Type B pancreatic cell (in vitro differentiated cells): ENCODE measurements at regions not wholly inside any gene's neighbourhood (a gene's known extent, or its start where the extent isn't known, plus 50 kb on each side); places are given as distances from the start of the nearest gene placed in this dataset.

Experiments used
- DNase-seq: peaks from one replicate; pipeline ENCODE4 v3.0.0; 2021; ENCODE audit warnings: mixed read lengths; ENCODE audit not compliant: unreplicated experiment; ENCODE audit errors: extremely low spot score
- H3K27ac Mint-ChIP-seq: 2 replicates; pipeline ENCODE4 v1.8.0; 2021; ENCODE audit warnings: mild to moderate bottlenecking, mixed read lengths
- H3K27me3 Mint-ChIP-seq: 2 replicates; pipeline ENCODE4 v1.8.0; 2021; ENCODE audit warnings: mixed read lengths
- H3K36me3 Mint-ChIP-seq: 2 replicates; pipeline ENCODE4 v1.8.0; 2021; ENCODE audit warnings: mixed read lengths
- H3K4me1 Mint-ChIP-seq: one replicate; pipeline ENCODE4 v1.8.0; 2021; ENCODE audit warnings: mixed read lengths; ENCODE audit not compliant: unreplicated experiment
- H3K4me3 Mint-ChIP-seq: 2 replicates; pipeline ENCODE4 v1.8.0; 2021; ENCODE audit warnings: mild to moderate bottlenecking, mixed read lengths
- H3K9me3 Mint-ChIP-seq: 2 replicates; pipeline ENCODE4 v1.8.0; 2021; ENCODE audit warnings: mixed read lengths
- TF ChIP-seq, protein P1 (sequence below): fragments of 200-600 bp; sonication (generic); conservative IDR thresholded peaks from 2 replicates; pipeline ENCODE4 v1.5.0; 2021; ENCODE audit warnings: antibody characterized with exemption, mild to moderate bottlenecking

DNA sequence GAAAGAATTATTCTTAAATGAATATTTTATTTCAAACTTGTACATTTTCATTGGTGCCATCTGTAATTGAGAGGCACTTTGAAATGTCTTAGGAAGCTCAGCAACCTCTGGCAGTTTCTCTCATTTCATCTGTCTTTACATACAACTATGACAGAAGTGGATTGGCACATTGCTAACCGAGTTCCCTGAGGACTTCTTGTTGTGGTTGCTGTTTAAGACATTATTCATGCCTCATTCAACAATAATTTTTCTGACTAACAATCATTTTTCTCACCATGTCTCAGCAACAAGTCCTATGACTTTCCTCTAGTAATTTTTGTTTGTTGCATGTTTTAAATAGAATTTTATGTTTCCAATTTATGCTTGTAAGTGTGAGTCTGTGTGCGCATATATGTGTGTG is 284.0 kb upstream of the CWC22 start:
- H3K36me3 Mint-ChIP-seq: no peaks in the 10 kb centered on the region
- H3K9me3 Mint-ChIP-seq: no peaks in the 10 kb centered on the region
- no peaks in the 10 kb centered on the region for H3K4me1 Mint-ChIP-seq
- H3K27ac Mint-ChIP-seq: no peak overlapping the region
- DNase-seq: no peak
- no peak overlapping the region for H3K4me3 Mint-ChIP-seq
- no peaks in the 10 kb centered on the region for H3K27me3 Mint-ChIP-seq
- TF ChIP-seq, protein P1, sequence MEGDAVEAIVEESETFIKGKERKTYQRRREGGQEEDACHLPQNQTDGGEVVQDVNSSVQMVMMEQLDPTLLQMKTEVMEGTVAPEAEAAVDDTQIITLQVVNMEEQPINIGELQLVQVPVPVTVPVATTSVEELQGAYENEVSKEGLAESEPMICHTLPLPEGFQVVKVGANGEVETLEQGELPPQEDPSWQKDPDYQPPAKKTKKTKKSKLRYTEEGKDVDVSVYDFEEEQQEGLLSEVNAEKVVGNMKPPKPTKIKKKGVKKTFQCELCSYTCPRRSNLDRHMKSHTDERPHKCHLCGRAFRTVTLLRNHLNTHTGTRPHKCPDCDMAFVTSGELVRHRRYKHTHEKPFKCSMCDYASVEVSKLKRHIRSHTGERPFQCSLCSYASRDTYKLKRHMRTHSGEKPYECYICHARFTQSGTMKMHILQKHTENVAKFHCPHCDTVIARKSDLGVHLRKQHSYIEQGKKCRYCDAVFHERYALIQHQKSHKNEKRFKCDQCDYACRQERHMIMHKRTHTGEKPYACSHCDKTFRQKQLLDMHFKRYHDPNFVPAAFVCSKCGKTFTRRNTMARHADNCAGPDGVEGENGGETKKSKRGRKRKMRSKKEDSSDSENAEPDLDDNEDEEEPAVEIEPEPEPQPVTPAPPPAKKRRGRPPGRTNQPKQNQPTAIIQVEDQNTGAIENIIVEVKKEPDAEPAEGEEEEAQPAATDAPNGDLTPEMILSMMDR: no peak

DNA sequence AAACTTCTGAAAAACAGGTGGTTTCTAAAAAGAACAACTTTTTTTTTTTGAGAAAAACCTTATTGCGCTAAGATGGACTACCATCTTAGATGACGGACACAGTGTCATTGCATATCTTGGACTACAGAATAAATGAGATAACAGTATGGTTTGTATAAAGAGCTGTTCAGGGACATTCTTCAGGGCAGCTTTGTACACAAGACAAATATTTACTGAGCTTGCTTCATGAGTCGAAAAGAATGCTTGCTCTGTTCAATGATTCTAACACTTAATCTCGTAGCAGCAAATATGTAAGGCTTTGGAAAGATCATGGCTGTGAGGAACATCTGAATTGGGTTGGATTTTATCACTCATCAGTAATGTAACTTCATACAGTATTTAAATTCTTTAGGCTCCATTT is 282.5 kb upstream of the CWC22 start:
- Mint-ChIP-seq H3K9me3 (no peaks in the 10 kb centered on the region), H3K27me3 (no peaks in the 10 kb centered on the region), H3K4me1 (no peaks in the 10 kb centered on the region), H3K27ac (no peak overlapping the region), H3K4me3 (no peak overlapping the region), H3K36me3 (no peaks in the 10 kb centered on the region)
- TF ChIP-seq, protein P1: no peak
- DNase-seq: no peak

DNA sequence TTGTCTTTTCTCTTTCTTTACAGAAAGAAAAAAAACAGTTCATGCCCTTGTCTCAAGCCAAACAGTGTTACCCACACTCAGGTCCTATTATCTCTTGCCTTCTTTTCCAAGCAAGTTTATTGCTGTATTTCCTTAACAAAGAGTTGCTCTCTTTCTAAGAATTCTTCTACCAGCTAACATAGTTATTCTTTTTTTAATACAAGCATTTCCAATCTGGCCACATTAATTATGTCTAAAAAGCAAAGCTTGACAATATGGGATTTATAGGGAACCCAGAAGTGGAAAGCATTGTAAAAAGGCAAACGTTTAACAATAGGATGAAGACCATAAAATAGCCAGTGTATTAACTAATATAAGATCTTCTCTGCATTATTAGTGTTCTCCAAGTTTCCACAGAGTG is 272.5 kb upstream of the CWC22 start:
- Mint-ChIP-seq H3K27me3 (no peaks in the 10 kb centered on the region), H3K27ac (no peak overlapping the region), H3K4me1 (no peaks in the 10 kb centered on the region), H3K36me3 (no peaks in the 10 kb centered on the region), H3K4me3 (no peak overlapping the region), H3K9me3 (no peaks in the 10 kb centered on the region)
- TF ChIP-seq, protein P1: no peak
- DNase-seq: no peak

DNA sequence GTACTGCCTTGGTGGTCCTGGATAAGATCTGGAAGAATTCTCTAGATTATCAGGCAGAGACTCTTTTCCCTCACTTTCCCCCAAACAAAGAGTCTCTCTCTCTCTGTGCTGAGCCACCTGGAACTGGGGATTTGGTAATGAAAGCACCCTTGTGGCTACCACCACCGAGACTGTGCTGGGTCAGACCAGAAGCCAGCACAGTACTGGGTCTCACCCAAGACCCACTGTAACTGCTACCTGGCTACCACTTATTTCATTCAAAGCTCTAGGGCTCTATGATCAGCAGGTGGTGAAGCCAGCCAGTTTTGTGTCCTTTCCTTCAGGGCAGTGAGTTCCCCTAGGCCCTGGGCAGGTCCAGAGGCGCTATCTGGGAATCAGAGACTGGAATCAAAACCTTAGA is 269.6 kb upstream of the CWC22 start:
- no peaks in the 10 kb centered on the region for H3K9me3 Mint-ChIP-seq
- TF ChIP-seq, protein P1: no peak
- H3K36me3 Mint-ChIP-seq: no peaks in the 10 kb centered on the region
- no peaks in the 10 kb centered on the region for H3K4me1 Mint-ChIP-seq
- no peaks in the 10 kb centered on the region for H3K27me3 Mint-ChIP-seq
- H3K27ac Mint-ChIP-seq: no peak overlapping the region
- DNase-seq: no peak
- H3K4me3 Mint-ChIP-seq: no peak overlapping the region

DNA sequence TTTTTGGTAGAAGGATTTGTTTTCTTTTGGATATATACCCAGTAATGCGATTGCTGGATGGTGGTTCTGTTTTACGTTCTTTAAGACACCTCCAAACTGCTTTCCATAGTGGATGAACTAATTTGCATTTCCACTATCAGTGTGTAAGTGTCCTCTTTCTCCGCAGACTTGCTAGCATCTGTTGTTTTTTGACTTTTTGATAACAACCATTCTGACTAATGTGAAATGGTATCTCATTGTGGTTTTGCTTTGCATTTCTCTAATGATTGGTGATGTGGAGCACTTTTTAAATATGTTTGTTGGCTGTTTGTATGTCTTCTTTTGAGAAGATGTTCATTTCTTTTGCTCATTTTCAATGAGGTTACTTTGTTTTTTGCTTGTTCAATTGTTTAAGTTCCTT is 260.9 kb upstream of the CWC22 start:
- no peak overlapping the region for H3K4me3 Mint-ChIP-seq
- TF ChIP-seq, protein P1: no peak
- H3K4me1 Mint-ChIP-seq: no peaks in the 10 kb centered on the region
- no peaks in the 10 kb centered on the region for H3K27me3 Mint-ChIP-seq
- H3K9me3 Mint-ChIP-seq: peaks cover 4% of the 10 kb centered on the region
- no peaks in the 10 kb centered on the region for H3K36me3 Mint-ChIP-seq
- no peak overlapping the region for H3K27ac Mint-ChIP-seq
- DNase-seq: no peak

DNA sequence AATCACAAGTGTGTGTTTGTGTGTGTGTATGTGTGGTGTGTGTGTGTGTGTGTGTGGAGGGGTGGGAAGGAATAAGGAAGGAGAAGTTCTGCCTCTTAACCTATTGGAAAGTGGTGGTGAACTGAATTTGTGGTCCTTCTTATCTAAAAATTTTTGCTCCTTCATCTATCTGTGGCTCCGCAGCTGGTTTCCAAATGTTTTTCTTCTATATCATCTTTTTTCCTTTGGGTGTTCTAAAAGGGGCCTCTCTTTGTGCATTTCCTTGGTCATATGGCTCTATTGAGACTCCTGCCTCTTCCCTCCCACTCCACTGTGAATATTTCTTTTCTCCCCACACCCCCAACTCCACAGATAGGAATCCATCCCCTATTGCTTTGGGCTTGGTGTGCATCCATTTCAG is 254.9 kb upstream of the CWC22 start:
- DNase-seq: no peak
- no peaks in the 10 kb centered on the region for H3K36me3 Mint-ChIP-seq
- no peak overlapping the region for H3K27ac Mint-ChIP-seq
- peaks cover 4% of the 10 kb centered on the region for H3K9me3 Mint-ChIP-seq
- TF ChIP-seq, protein P1: no peak
- no peak overlapping the region for H3K4me3 Mint-ChIP-seq
- H3K4me1 Mint-ChIP-seq: no peaks in the 10 kb centered on the region
- no peaks in the 10 kb centered on the region for H3K27me3 Mint-ChIP-seq
